ENCODE measurements at regions not wholly inside any gene's neighbourhood (a gene's known extent, or its start where the extent isn't known, plus 50 kb on each side); places are given as distances from the start of the nearest gene placed in this dataset.

DNA sequence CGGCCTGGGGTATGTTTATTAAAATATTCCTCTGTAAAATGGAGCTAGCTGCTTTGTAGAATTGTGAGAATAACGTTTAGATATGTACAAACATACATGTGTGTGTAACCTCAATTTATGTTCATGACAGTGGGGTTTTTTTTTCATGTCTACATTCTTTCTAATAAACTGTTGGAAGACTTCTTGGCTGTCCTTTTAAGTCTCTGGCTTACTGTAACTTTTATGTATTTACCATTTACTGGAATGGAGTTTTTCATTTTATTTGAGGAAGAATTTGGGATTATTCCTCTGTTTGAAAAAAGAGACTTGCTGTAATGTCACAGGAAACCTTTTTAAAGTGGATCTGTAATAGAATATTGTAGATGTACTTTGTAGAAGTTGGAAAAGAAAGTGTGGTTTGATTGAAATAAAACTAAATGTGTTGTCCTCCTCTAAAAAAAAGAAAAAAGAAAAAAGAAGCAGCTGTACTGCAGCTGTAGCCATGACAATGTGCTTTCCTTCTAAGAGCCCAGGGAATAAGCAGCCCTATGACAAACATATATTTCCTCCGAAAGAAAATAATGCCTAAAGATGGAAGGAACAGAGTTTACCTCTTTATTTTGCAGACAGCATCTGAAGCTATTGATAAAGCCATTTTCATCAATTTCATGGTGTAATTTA is 71.2 kb upstream of the FREM1 start:
- ATAC-seq, result no peak
- DNase-seq, result no peak
- intact Hi-C loops (cut with DNase I), result no loop called here

DNA sequence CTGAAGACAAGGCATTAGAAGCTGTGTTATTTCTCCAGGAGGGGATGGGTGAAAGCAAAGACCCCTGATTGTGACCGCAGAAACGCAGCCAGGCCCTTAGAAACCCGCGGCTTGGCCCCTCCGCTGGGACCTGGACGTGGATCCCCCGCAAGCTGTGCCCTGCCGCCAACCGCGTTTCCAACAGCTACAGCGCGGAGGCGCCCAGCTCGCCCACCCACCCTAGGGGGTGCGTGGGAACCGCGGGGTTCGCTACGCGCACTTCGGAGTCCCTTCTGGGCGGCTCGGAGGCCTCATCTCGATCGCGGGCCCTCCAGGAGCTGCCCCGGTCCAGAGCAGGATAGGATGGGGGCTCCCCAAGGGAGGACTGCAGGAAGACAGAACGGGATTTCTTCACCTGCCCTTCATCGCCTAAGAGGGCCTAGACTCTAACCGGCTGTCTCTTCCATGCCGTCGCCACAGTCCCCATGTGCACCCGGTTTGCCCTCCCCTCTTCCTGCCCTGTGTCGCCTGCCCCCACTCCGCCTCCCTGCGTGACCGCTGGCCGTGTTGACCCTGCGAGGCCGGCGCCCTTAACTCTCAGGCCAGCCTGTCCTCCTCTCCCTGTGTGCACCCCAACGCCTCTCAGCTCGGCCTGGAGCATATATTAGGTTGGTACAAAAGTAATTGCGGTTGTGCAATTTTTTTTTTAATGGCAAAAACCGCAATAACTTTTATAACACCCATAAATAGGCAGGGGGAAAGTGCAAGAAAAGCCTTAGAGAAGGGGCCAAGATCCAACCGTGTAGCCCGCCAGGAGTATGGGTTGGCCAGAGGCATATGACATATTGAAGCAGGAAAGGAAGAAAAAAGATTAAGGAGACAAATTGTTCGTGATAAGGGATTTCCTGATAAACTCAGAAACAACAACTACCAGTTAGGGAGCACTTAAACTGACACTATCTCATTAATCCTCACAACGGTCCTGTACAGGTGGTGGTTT is 68.1 kb upstream of the FREM1 start:
- DNase-seq (no peak), ATAC-seq (no peak)
- intact Hi-C loops (cut with DNase I), result no loop called here

DNA sequence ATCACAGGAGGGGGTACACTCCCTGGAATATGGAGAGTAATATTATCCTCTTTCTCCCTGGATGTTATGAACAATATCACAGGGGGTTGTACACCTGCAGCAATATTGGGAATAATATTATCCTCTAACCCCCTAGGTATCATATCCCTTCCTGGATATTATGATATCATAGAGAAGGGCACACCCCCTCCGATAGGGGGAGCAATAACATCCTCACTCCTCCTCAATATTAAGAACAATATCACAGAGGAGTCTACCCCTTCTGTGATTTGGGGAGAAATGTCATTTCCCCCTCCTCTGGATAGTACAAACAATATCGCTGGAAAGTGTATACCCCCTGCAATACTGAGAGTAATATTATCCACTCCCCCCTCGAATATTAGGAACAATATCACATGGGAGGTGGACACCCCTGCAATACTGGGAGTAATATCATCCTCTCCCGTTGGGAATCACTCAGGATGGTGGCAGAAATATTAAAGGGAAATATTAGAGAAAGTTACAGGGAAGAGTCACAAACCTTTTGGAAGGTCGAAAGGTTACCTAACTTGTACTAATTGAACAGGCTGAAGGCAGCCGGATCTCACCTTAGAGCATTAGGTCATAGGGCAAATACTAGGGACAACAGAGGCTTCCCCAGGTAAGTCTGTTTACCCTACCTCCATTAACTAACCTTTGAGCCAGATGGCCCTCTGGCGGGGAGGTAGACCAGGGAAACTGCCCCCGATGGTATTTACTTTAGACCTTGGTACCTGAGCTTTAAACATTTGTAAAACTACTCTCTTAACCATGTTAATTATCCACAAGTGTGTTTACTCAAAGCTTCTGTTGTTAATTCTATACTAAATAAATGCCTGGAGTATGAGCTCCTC is 57.5 kb upstream of the FREM1 start:
- DNase-seq (no peak), ATAC-seq (no peak)

GRCh38 chr9:14962193-14962882 is 52.1 kb upstream of the FREM1 start:
- no peak for ATAC-seq

More for the DNA sequence above, 57.5 kb upstream of the FREM1 start:
- intact Hi-C loops (cut with DNase I), result no loop called here

DNA sequence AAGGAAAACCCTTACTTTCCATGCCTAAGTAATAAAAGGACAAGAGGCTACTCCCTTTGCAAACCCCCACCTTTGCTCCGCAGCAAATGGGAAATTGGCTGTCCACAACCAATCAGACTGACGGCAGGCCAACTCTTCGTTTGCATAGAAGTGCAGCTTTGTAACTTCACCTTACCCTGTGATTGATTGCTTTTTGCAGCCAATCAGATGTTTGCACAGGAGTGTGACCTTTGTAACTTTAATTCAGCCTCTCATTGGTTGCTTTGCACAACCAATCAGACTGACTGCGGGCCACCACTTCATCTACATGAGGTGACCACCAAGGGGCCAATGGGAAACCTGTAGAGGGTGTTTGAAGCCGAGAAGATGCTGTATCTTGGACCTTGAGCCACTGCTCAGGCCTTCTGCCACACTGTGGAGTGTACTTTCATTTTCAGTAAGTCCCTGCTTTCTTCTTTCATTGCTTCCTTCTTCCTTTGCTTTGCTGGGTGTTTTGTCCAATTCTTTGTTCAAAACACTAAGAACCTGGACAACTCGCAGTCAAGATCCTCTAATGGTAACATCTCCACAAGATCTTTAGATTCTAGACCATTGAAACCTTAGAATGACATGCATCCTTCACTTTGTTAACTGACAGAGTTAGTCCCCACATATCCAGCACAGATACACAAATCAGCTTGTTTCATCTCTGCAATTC is 51.3 kb upstream of the FREM1 start:
- ATAC-seq (no peak), DNase-seq (no peak)
- intact Hi-C loops (cut with DNase I), result no loop called here

More at GRCh38 chr9:14962193-14962882, 52.1 kb upstream of the FREM1 start:
- intact Hi-C loops (cut with DNase I), result no loop called here
- DNase-seq, result no peak

- no peak for DNase-seq
- no peak for ATAC-seq
- intact Hi-C loops (cut with DNase I), result no loop called here
Measured at GRCh38 chr9:14960881-14961280, 50.7 kb upstream of the FREM1 start.
